ENCODE measurements at regions not wholly inside any gene's neighbourhood (a gene's known extent, or its start where the extent isn't known, plus 50 kb on each side); places are given as distances from the start of the nearest gene placed in this dataset.
A peak's percentile ranks its signal among the peaks of the same experiment; 100 is the strongest.

DNA sequence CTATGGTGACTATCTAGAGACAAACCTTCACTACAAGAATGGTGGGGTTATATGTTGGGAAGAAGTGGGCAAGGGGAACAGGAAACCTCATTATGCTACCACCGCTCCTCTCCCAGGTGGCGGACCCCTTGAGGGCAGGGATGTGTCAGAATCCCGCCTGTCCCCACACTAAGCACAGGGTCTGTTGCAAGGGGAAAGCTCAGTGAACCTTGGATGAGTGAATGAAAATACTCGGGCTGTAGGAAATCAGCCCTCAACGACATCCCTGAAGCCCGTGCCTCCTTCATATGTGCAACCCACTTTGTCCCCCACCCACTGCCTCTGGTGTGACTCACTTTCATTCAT is 68.2 kb upstream of the AMPD3 start:
- TF ChIP-seq, protein P1, sequence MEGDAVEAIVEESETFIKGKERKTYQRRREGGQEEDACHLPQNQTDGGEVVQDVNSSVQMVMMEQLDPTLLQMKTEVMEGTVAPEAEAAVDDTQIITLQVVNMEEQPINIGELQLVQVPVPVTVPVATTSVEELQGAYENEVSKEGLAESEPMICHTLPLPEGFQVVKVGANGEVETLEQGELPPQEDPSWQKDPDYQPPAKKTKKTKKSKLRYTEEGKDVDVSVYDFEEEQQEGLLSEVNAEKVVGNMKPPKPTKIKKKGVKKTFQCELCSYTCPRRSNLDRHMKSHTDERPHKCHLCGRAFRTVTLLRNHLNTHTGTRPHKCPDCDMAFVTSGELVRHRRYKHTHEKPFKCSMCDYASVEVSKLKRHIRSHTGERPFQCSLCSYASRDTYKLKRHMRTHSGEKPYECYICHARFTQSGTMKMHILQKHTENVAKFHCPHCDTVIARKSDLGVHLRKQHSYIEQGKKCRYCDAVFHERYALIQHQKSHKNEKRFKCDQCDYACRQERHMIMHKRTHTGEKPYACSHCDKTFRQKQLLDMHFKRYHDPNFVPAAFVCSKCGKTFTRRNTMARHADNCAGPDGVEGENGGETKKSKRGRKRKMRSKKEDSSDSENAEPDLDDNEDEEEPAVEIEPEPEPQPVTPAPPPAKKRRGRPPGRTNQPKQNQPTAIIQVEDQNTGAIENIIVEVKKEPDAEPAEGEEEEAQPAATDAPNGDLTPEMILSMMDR (IDR thresholded peaks at IDR 0.05; ENCODE audit: low read depth, low read length), result no peak

DNA sequence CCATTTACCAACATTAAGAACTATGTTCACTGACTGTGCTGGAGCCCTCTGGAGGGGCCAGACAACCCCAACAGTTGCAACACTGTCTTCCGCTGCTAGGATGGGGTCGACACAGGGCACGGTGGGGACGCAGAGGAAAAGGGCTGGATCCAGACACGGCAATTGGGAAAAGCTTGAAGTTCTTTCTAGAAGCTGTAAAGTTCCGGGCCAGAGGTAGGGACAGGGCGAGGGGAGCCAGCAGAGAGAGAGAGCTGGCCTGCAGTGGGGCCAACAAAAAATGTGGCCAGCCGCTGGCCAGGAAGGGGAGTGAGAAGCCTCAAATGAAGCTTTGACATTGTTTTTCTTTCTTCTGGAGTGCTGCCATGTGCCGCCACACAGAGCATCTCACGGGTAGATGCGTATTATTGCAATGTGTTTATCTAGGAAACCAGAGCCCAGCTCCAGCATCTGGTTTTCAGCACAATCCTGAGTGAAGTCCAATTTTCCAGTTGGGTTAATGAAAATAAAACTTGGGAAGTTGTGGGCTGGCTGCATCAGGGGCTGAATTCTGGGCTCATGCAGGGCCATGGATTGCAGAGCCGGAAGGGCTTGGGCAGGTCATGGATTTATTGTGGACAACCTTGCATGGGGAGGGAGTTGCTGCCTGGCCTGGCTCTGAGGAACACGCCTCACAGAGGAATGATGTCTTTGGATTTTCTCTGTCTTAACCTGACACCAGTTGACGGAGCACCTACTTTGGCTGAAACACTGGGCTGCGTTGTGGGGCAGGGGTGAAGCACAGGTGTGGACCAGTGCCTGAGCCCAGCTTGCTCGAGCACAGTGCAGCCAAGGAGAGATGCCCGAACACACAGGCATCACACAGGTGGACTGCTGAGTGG is 67.6 kb upstream of the AMPD3 start:
- TF ChIP-seq, protein P1 (IDR thresholded peaks at IDR 0.05; ENCODE audit: low read depth, low read length), result no peak; the same call in 1 of the 2 replicates
- peak; percentile 96 for DNase-seq (ENCODE audit: extremely low read depth, low read depth)

More for the DNA sequence above, 68.2 kb upstream of the AMPD3 start:
- DNase-seq (ENCODE audit: extremely low read depth, low read depth), result no peak

DNA sequence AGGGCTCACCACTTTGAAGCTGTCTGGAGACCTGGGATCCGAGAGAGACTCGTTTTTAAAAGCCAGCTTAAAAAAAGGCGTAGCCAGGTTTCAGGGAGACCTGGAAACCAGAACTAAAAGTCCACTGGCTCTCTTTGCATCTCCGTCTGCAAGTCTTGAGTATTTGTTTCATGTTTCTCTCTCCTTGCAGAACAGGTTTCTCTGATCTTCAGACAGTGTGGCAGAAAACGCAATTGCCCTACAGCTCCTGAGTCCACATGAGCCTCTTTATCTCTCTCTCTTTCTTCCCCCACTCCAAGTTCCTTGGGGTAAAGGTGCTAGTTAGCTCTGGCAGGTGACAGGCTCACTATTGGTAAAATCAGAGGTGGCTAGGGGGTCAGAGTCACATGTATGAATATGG is 67.0 kb upstream of the AMPD3 start:
- no peak for DNase-seq (ENCODE audit: extremely low read depth, low read depth)
- TF ChIP-seq, protein P1 (IDR thresholded peaks at IDR 0.05; ENCODE audit: low read depth, low read length), result no peak

DNA sequence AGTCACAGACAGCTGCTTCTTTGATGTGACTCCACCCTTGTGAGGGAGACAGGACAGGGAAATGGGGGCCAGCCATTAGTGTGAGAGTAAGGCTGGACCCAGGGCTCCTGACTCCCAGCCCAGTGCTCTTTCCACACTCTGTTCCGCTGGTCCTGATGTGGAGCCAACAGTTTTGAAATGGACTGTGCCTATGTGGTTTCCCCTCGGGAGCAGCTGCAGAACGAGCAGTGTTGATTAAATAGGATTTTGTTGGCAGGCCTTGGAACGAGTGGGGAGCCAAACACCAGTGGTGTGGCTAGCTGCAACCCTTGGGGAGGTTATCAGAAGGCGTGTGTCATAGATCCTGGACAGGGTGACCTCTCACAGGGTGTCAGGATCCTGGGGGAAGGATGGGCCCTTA is 66.5 kb upstream of the AMPD3 start:
- no peak for DNase-seq (ENCODE audit: extremely low read depth, low read depth)
- TF ChIP-seq, protein P1 (IDR thresholded peaks at IDR 0.05; ENCODE audit: low read depth, low read length), result no peak

DNA sequence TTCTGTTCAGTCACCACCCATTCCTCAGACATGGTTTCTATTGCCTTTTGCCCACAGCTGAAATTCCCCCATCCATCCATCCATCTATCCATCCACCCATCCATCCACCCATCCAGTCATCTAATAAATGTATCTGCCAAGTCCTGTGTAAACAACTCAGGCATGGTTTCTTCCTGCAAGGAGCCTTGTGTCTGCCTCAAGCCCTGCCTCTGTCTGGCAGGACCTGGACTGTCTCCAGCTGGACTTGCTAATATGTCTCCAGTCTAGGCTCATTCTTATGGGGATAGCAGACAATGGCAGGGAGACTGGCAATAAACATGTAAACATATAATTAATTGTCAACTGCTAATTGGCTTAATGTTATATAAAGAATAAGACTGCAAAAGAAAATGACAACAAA is 64.7 kb upstream of the AMPD3 start:
- TF ChIP-seq, protein P1 (IDR thresholded peaks at IDR 0.05; ENCODE audit: low read depth, low read length), result no peak
- no peak for DNase-seq (ENCODE audit: extremely low read depth, low read depth)

DNA sequence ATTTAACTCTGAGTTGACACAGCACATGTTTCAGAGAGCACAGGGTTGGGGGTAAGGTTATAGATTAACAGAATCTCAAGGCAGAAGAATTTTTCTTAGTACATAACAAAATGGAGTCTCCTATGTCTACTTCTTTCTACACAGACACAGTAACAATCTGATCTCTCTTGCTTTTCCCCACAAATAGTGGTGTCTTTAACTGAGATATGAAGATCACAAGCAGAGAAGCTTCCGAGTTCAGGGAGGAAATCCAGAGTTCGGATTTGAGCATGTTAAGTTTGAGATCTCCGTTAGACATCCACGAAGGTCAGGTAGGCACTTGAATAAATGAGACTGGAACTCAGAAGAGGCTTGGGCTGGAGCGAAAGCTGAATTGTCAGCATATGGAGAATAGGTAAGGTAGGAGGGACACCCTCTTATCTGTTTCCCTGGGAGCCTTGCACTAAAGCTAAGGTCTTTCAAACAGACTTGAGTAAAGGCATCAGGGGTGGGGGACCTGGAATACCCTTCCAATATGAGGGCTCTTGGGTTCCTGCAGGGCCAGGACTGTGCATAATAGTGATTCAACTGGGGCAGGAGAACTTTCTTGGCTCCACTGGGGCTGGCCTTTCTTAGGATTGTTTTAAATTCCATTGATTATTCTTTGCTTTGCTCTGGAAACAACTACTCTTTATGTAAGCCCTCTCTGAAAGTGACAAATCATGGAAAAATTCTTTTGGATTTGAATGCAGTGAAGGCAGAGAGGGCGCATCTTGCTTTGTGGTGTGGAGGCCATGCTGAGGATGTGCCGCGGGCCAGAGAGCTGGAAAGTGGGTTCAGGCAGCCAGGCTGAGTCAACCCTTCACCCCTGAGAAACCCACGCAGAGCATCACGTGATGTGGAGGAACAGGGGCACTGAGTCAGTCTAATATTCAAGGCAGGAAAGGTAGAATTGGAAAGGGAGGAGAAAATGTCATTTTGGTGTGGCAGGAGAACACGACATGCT is 62.7 kb upstream of the AMPD3 start:
- TF ChIP-seq, protein P1 (IDR thresholded peaks at IDR 0.05; ENCODE audit: low read depth, low read length), result no peak
- no peak for DNase-seq (ENCODE audit: extremely low read depth, low read depth)
